Epithelial cell of proximal tubule (primary cell): ENCODE measurements at regions not wholly inside any gene's neighbourhood (a gene's known extent, or its start where the extent isn't known, plus 50 kb on each side); places are given as distances from the start of the nearest gene placed in this dataset.

Experiments used
- DNase-seq: peaks from one replicate; pipeline ENCODE4 v3.0.0-alpha.2; 2011; ENCODE audit warnings: low read depth
- H3K4me3 ChIP-seq: 2 replicates; pipeline ENCODE4 v1.5.1; 2011; ENCODE audit warnings: low read depth, mild to moderate bottlenecking, low read length
- CTCF ChIP-seq: conservative IDR thresholded peaks from 2 replicates; pipeline ENCODE4 v1.5.1; 2012; ENCODE audit warnings: low read depth, mild to moderate bottlenecking, low read length

GRCh38 chr2:158049129-158049855 lies 52.4 kb upstream of the UPP2 start:
- no peak for DNase-seq
- no peak for TF ChIP-seq CTCF
- H3K4me3 ChIP-seq: no peak overlapping the region

GRCh38 chr2:158048327-158048726 lies 53.3 kb upstream of the UPP2 start:
- TF ChIP-seq CTCF: no peak
- no peak for DNase-seq
- no peak overlapping the region for H3K4me3 ChIP-seq

DNA sequence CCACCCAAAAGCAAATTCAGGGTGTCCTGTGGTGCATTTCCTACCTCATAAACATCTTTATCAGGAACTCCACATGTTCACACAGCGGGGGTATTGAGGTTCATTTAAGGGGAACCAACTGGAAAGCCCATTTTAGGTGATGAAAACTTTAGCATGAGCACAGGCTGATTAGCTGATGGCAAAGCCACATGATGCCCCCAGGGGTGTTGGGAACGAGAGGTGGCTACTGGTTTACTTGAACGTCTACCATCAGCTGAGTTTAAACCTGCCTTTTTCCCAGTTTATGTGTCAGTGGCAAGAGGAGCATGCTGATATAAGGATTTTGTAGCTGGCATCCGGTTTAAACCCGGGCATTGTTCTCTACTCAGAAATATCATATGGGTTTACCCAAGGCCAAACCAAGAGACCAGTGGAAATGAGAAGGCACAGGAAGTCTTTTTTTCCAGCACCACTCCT lies 54.5 kb upstream of the UPP2 start:
- TF ChIP-seq CTCF: no peak
- no peak overlapping the region for H3K4me3 ChIP-seq
- DNase-seq: no peak

GRCh38 chr2:158046121-158046880 lies 55.4 kb upstream of the UPP2 start:
- TF ChIP-seq CTCF: no peak
- no peak for DNase-seq
- H3K4me3 ChIP-seq: no peak overlapping the region

DNA sequence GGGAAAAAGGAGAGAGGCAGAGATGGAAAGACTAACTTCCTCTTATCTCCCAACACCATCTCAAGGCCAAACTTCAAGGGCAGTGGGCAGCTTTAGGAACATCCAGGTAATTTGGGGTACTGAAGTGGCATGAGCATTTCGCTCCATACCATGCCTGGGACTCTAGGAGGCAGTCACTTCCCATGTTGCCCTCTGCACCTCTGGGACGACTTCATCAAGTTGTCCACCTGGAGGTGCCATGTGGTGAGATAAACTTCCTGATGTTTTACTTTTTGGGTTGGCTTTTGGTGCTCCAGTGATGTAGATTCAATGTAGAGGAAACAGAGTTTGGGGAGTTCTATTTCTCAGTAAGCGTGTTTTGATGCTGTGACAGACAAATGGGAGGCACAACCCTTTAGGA lies 56.3 kb upstream of the UPP2 start:
- TF ChIP-seq CTCF: peak; percentile 80
- DNase-seq: no peak
- H3K4me3 ChIP-seq: no peak overlapping the region

GRCh38 chr2:158043181-158043948 lies 58.3 kb upstream of the UPP2 start:
- DNase-seq: no peak
- no peak overlapping the region for H3K4me3 ChIP-seq
- TF ChIP-seq CTCF: no peak
